H1 (cell line): ENCODE measurements at regions not wholly inside any gene's neighbourhood (a gene's known extent, or its start where the extent isn't known, plus 50 kb on each side); places are given as distances from the start of the nearest gene placed in this dataset.

Experiments
- CTCF ChIA-PET: fragments of 300-600 bp; sonication (Branson Sonifier 250); formaldehyde crosslinking; loops from one replicate; lab custom pipeline; 2021; ENCODE audit not compliant: partially characterized antibody; lab: Charles Lee
- POLR2A ChIA-PET: fragments of 300-600 bp; sonication (Branson Sonifier 250); formaldehyde crosslinking; loops from one replicate; lab custom pipeline; 2021; ENCODE audit warnings: inconsistent platforms; ENCODE audit not compliant: partially characterized antibody; lab: Charles Lee
- DNase-seq, 2 experiments: peaks; one replicate each; pipeline versions ENCODE4 v3.0.0 to v3.0.0-alpha.2; 2010 to 2022; ENCODE audit warnings: low spot score in 2 of 2, low read depth in 1 of 2, mixed read lengths in 1 of 2
- FAIRE-seq: peaks from 2 replicates; lab custom pipeline; 2011; peaks lifted over from hg19 to GRCh38; lab: Jason Lieb, UNC
- H2AFZ ChIP-seq: 2 replicates; pipeline ENCODE4 v1.8.1; 2012; ENCODE audit warnings: low read length, inconsistent platforms
- H2AK5ac ChIP-seq: 2 replicates; pipeline ENCODE4 v1.6.1; 2013; ENCODE audit warnings: low read depth, low read length
- H2BK120ac ChIP-seq: replicated peaks from 2 replicates; pipeline ENCODE3; 2013; ENCODE audit warnings: low read depth, low read length, inconsistent platforms
- H2BK12ac ChIP-seq: 2 replicates; pipeline ENCODE4 v1.6.1; 2013; ENCODE audit warnings: low read depth, low read length
- H2BK15ac ChIP-seq: 2 replicates; pipeline ENCODE4 v1.6.1; 2013; ENCODE audit warnings: low read length
- H2BK20ac ChIP-seq: 2 replicates; pipeline ENCODE4 v1.6.1; 2013; ENCODE audit warnings: low read length
- H2BK5ac ChIP-seq: 2 replicates; pipeline ENCODE4 v1.6.1; 2013; ENCODE audit warnings: low read depth, low read length
- H3K14ac ChIP-seq: 2 replicates; pipeline ENCODE4 v1.6.1; 2013; ENCODE audit warnings: inconsistent platforms; ENCODE audit not compliant: insufficient read length
- H3K18ac ChIP-seq: 2 replicates; pipeline ENCODE4 v1.6.1; 2013; ENCODE audit warnings: low read length; ENCODE audit errors: extremely low read depth
- H3K23ac ChIP-seq: 2 replicates; pipeline ENCODE4 v1.6.1; 2013; ENCODE audit warnings: inconsistent platforms; ENCODE audit not compliant: insufficient read length
- H3K23me2 ChIP-seq: 2 replicates; pipeline ENCODE4 v1.6.1; 2013; ENCODE audit warnings: low read depth, low read length
- H3K27ac ChIP-seq: 2 replicates; pipeline ENCODE4 v1.6.1; 2011; ENCODE audit warnings: low read depth, low read length, inconsistent platforms
- H3K27me3 ChIP-seq, 4 experiments: replicated peaks in 1 of 4; 1 replicate in 1 of 4; 2 replicates in 3 of 4; pipeline versions ENCODE4 v1.6.1 to v1.8.1; 2011 to 2013; ENCODE audit warnings: low read length in 3 of 4, mild to moderate bottlenecking in 3 of 4, inconsistent platforms in 2 of 4, mixed read lengths in 2 of 4, moderate library complexity in 1 of 4; ENCODE audit not compliant: control insufficient read depth in 3 of 4, insufficient read depth in 3 of 4; ENCODE audit errors: extremely low read depth in 1 of 4
- H3K36me3 ChIP-seq, 4 experiments: 2 replicates each; pipeline versions ENCODE4 v1.6.1 to v1.8.1; 2011 to 2013; ENCODE audit warnings: mild to moderate bottlenecking in 4 of 4, low read length in 3 of 4, moderate library complexity in 2 of 4, control low read depth in 1 of 4, inconsistent platforms in 1 of 4; ENCODE audit not compliant: insufficient read depth in 4 of 4, control insufficient read depth in 2 of 4
- H3K4ac ChIP-seq: replicated peaks from 2 replicates; pipeline ENCODE3; 2013; ENCODE audit warnings: low read length, low read depth, mixed read lengths, inconsistent platforms; ENCODE audit not compliant: insufficient read length
- H3K4me1 ChIP-seq, 4 experiments: replicated peaks in 1 of 4; 1 replicate in 1 of 4; 2 replicates in 3 of 4; pipeline versions ENCODE4 v1.6.1 to v1.8.1; 2011 to 2013; ENCODE audit warnings: low read length in 3 of 4, inconsistent platforms in 2 of 4, mixed read lengths in 1 of 4; ENCODE audit not compliant: insufficient read depth in 4 of 4, control insufficient read depth in 3 of 4
- H3K4me2 ChIP-seq, 2 experiments: 2 replicates each; pipeline versions ENCODE4 v1.6.1 to v1.8.1; 2011 to 2013; ENCODE audit warnings: low read depth in 2 of 2, low read length in 2 of 2, control low read depth in 1 of 2, inconsistent platforms in 1 of 2, mild to moderate bottlenecking in 1 of 2; ENCODE audit not compliant: insufficient read depth in 1 of 2
- H3K4me3 ChIP-seq, 4 experiments: fragments of 200-600, 300-600 bp in 1 of 4; sonication (generic), shearing (Covaris generic), sonication (Bioruptor Twin) in 1 of 4; 2 replicates each; pipeline versions ENCODE4 v1.5.1 to v1.8.1; 2011 to 2016; ENCODE audit warnings: low read length in 4 of 4, low read depth in 3 of 4, control low read depth in 2 of 4, inconsistent platforms in 2 of 4, mild to moderate bottlenecking in 2 of 4, mixed read lengths in 1 of 4, moderate library complexity in 1 of 4; ENCODE audit not compliant: insufficient read depth in 2 of 4; ENCODE audit errors: extremely low read depth in 1 of 4
- H3K56ac ChIP-seq: replicated peaks from 2 replicates; pipeline ENCODE3; 2013; ENCODE audit warnings: low read depth, mild to moderate bottlenecking, mixed read lengths, low read length, inconsistent platforms; ENCODE audit not compliant: insufficient read length
- H3K79me1 ChIP-seq: 2 replicates; pipeline ENCODE4 v1.6.1; 2013; ENCODE audit warnings: low read depth, low read length, control low read depth
- H3K79me2 ChIP-seq, 2 experiments: 2 replicates each; pipeline versions ENCODE4 v1.6.1 to v1.8.1; 2012 to 2013; ENCODE audit warnings: low read length in 2 of 2, mild to moderate bottlenecking in 2 of 2, inconsistent platforms in 1 of 2; ENCODE audit not compliant: insufficient read depth in 2 of 2, control insufficient read depth in 1 of 2
- H3K9ac ChIP-seq, 4 experiments: replicated peaks in 1 of 4; 1 replicate in 1 of 4; 2 replicates in 3 of 4; pipeline versions ENCODE4 v1.6.1 to v1.8.1; 2011 to 2013; ENCODE audit warnings: low read depth in 3 of 4, low read length in 3 of 4, control low read depth in 2 of 4, mild to moderate bottlenecking in 2 of 4, moderate library complexity in 2 of 4, inconsistent platforms in 1 of 4; ENCODE audit errors: extremely low read depth in 1 of 4
- H3K9me3 ChIP-seq, 2 experiments: 2 replicates each; pipeline versions ENCODE4 v1.6.1 to v1.8.1; 2012 to 2013; ENCODE audit warnings: mild to moderate bottlenecking in 2 of 2, moderate library complexity in 2 of 2, control low read depth in 1 of 2, inconsistent platforms in 1 of 2, low read depth in 1 of 2, low read length in 1 of 2, mixed read lengths in 1 of 2; ENCODE audit not compliant: insufficient read depth in 2 of 2
- H4K20me1 ChIP-seq, 2 experiments: replicated peaks in 1 of 2; 2 replicates each; pipeline versions ENCODE3 to v1.8.1; 2011 to 2013; ENCODE audit warnings: inconsistent platforms in 2 of 2, low read length in 2 of 2, mild to moderate bottlenecking in 1 of 2; ENCODE audit not compliant: insufficient read depth in 2 of 2, control insufficient read depth in 1 of 2
- H4K5ac ChIP-seq: 2 replicates; pipeline ENCODE4 v1.6.1; 2013; ENCODE audit warnings: low read length, low read depth, mixed read lengths, inconsistent platforms; ENCODE audit not compliant: insufficient read length
- H4K8ac ChIP-seq: 2 replicates; pipeline ENCODE4 v1.8.0; 2013; ENCODE audit warnings: mild to moderate bottlenecking, moderate library complexity, low read length, inconsistent platforms; ENCODE audit not compliant: insufficient read depth; ENCODE audit errors: extremely low read depth
- H4K91ac ChIP-seq: replicated peaks from 2 replicates; pipeline ENCODE3; 2013; ENCODE audit warnings: low read length, mixed read lengths, inconsistent platforms; ENCODE audit not compliant: insufficient read length
- FOSL1 ChIP-seq: IDR thresholded peaks from 2 replicates; pipeline ENCODE4 v1.6.1; 2011; ENCODE audit warnings: mild to moderate bottlenecking, low read depth, low read length, moderate library complexity; ENCODE audit not compliant: insufficient read depth
- WGBS, 2 experiments: shearing (Covaris generic) in 1 of 2; methylation state at CpG; one replicate each; pipeline versions ENCODE4 v1.1.6 to v1.1.7; 2013 to 2015; ENCODE audit warnings: low lambda C conversion rate in 2 of 2, mixed read lengths in 2 of 2, inconsistent platforms in 1 of 2, low coverage in 1 of 2, missing lambda C conversion rate in 1 of 2; ENCODE audit not compliant: insufficient replicate concordance in 2 of 2, insufficient coverage in 1 of 2, insufficient read length in 1 of 2; ENCODE audit errors: extremely low coverage in 1 of 2, missing lambda C conversion rate in 1 of 2; 5-methylcytosine and 5-hydroxymethylcytosine counted together

DNA sequence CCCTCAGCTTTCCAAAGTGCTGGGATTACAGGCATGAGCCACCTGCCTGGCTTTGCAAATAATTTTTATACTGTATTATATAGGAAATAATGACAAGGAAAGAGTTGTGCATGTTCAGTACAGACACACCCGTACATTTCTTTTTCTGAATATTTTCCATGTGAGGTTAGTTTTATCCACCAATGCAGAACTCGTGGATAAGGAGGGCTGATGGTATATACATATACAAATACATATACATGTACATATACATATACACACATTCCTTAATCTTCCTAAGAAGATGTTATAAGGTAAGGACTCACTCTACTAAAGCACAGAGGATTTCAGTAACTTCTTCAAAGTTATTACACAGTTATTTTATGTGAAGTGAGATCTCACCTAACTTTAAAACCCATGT lies 925.8 kb downstream of the C4orf33 start:
- CTCF ChIA-PET: interaction anchor here (0.6 kb wide), 1 partner anchor 308 kb away, joined by 5 read pairs; no protein-coding TSS in a partner anchor
- no peak for DNase-seq
- no peak overlapping the region for H3K56ac ChIP-seq
- H4K8ac ChIP-seq: no peak overlapping the region
- FAIRE-seq: no peak
- H4K20me1 ChIP-seq: no peaks in the 10 kb centered on the region
- no peak overlapping the region for H4K5ac ChIP-seq
- no peak overlapping the region for H3K4me3 ChIP-seq
- H4K91ac ChIP-seq: peak overlapping the region; percentile 97
- H3K27me3 ChIP-seq: no peaks in the 10 kb centered on the region; a peak in 1 of 7 replicates
- no peak for TF ChIP-seq FOSL1
- TF ChIP-seq, all 59 proteins: peak for 0
- Histone ChIP-seq H2BK12ac (0 out of 2 replicates have a peak overlapping the region, but pooled peaks have one; percentile 72), H3K23ac (no peak overlapping the region), H3K79me1 (no peaks in the 10 kb centered on the region), H3K9me3 (peaks cover 0 to 11% of the 10 kb centered on the region in 2 experiments; a peak in 1 of 4 replicates), H3K23me2 (no peaks in the 10 kb centered on the region), H2BK20ac (peak overlapping the region; percentile 89; the same call in 1 of the 2 replicates), H3K27ac (no peak overlapping the region), H3K4me1 (peaks cover 0 to 13% (median 5%) of the 10 kb centered on the region in 4 experiments; a peak in 4 of 7 replicates), H3K14ac (no peak overlapping the region), H2AFZ (no peak overlapping the region), H3K9ac (no peak overlapping the region), H2BK5ac (peak overlapping the region; percentile 93; the same call in 1 of the 2 replicates), H3K18ac (no peak overlapping the region; the same call in 1 of the 2 replicates), H3K36me3 (peaks cover 0 to 7% (median 4%) of the 10 kb centered on the region in 4 experiments; a peak in 3 of 8 replicates), H2AK5ac (no peak overlapping the region), H3K4ac (no peak overlapping the region), H3K79me2 (no peaks in the 10 kb centered on the region), H3K4me2 (no peak overlapping the region), H2BK15ac (no peak overlapping the region), H2BK120ac (peak overlapping the region; percentile 98)
- WGBS, 2 experiments: 92% methylated on average over 2 of the region's 2 CpGs; no CpG with 5 or more reads in 1 of the 2 experiments
- POLR2A ChIA-PET: no interaction called here
